SK-N-MC (cell line): ENCODE measurements at regions not wholly inside any gene's neighbourhood (a gene's known extent, or its start where the extent isn't known, plus 50 kb on each side); places are given as distances from the start of the nearest gene placed in this dataset.

ENCODE experiments used
- DNase-seq: peaks from one replicate; pipeline ENCODE4 v3.0.0-alpha.2; 2011; ENCODE audit warnings: low read depth, low spot score
- H3K27ac ChIP-seq: fragments of 200-600 bp; sonication (generic); 2 replicates; pipeline ENCODE4 v1.5.1; 2016; ENCODE audit warnings: mixed run types
- H3K36me3 ChIP-seq: fragments of 200-600 bp; sonication (generic); 2 replicates; pipeline ENCODE4 v1.6.1; 2017; ENCODE audit warnings: antibody characterized with exemption, low read length, mixed read lengths; ENCODE audit not compliant: insufficient read depth
- H3K4me3 ChIP-seq: fragments of 200-600 bp; sonication (generic); 2 replicates; pipeline ENCODE4 v1.5.1; 2016
- H3K9ac ChIP-seq: fragments of 200-600 bp; sonication (generic); 2 replicates; pipeline ENCODE4 v1.8.0; 2017; ENCODE audit warnings: mixed run types, mixed read lengths; ENCODE audit not compliant: insufficient read length
- H3K9me3 ChIP-seq: fragments of 200-600 bp; sonication (generic); 2 replicates; pipeline ENCODE4 v1.6.1; 2017; ENCODE audit warnings: low read depth, mild to moderate bottlenecking, antibody characterized with exemption, low read length, moderate library complexity, mixed read lengths
- EZH2 ChIP-seq: fragments of 200-600 bp; sonication (generic); IDR thresholded peaks from one replicate; pipeline ENCODE4 v1.6.1; 2017; ENCODE audit warnings: antibody characterized with exemption
- FOXP2 ChIP-seq: optimal IDR thresholded peaks from 2 replicates; pipeline ENCODE3; 2011; ENCODE audit warnings: mild to moderate bottlenecking, moderate library complexity; ENCODE audit not compliant: insufficient read depth; ENCODE audit errors: extremely low read length, control extremely low read depth
- POLR2AphosphoS5 ChIP-seq: IDR thresholded peaks from 2 replicates; pipeline ENCODE4 v1.6.1; 2012; ENCODE audit warnings: mild to moderate bottlenecking, low read depth, low read length, borderline replicate concordance

GRCh38 chr7:24419077-24419476 is 135.1 kb downstream of the NPY start:
- no peak for DNase-seq
- H3K27ac ChIP-seq, result no peak overlapping the region
- H3K9me3 ChIP-seq, result no peaks in the 10 kb centered on the region
- no peaks in the 10 kb centered on the region for H3K36me3 ChIP-seq
- H3K9ac ChIP-seq, result no peak overlapping the region
- H3K4me3 ChIP-seq, result no peak overlapping the region
- TF ChIP-seq EZH2 (no peak), POLR2AphosphoS5 (no peak), FOXP2 (no peak)

- DNase-seq, result no peak
- H3K9ac ChIP-seq, result no peak overlapping the region
- H3K27ac ChIP-seq, result no peak overlapping the region
- H3K36me3 ChIP-seq, result no peaks in the 10 kb centered on the region
- TF ChIP-seq EZH2, result no peak
- no peak for TF ChIP-seq POLR2AphosphoS5
- no peak for TF ChIP-seq FOXP2
- no peaks in the 10 kb centered on the region for H3K9me3 ChIP-seq
- no peak overlapping the region for H3K4me3 ChIP-seq
Observed at GRCh38 chr7:24419511-24419910, 135.5 kb downstream of the NPY start.

DNA sequence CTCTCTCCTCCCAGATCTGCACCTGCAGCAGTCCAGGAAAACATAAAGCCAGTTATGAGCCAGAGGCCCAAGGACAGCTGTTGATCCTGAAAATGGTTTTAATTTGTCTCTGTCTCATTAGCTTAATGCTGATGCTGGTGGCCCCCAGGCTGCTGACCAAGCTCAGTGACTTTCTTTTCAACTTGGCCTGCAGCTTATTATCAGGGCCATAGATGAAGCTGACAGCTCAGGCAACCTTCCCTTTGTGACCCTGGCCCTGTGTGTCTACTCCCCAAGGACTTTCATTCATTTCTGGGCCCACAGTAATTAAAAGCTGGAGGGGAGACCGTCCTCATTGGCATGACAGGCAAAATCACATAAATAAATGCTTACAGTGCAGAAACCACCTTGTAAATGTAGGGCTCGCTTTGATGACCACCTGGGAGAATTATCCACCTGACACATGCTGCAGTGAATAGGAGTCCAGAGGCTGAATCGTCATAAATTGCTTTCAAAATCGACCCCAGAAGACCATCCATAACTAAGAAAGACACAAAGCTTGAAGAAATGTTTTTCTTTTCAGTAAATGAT is 138.5 kb downstream of the NPY start:
- no peak for DNase-seq
- Histone ChIP-seq H3K9me3 (no peaks in the 10 kb centered on the region), H3K4me3 (no peak overlapping the region), H3K36me3 (no peaks in the 10 kb centered on the region), H3K27ac (no peak overlapping the region), H3K9ac (no peak overlapping the region)
- TF ChIP-seq FOXP2, result no peak
- no peak for TF ChIP-seq POLR2AphosphoS5
- no peak for TF ChIP-seq EZH2

DNA sequence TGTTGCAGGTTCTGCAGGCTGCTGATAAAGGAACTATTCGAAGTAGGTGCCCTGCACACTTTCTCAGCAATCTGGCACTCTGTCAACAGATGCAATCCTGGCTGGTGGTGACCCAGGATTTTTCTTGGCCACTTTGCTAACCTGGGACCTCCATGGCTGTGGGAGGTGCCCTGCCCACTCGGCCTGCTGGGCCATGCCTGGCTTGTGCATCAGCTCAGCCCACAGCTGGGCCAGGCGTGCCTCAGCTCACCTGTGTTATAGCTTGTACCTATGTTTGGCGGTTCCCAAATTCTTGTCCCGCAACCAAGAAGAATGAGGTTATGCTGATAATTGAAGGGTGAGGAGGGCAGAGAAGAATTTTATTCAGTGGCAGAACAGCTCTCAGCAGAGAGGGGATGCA is 141.7 kb downstream of the NPY start:
- no peaks in the 10 kb centered on the region for H3K36me3 ChIP-seq
- no peak for TF ChIP-seq POLR2AphosphoS5
- no peak for TF ChIP-seq EZH2
- TF ChIP-seq FOXP2, result no peak
- no peak overlapping the region for H3K4me3 ChIP-seq
- no peak overlapping the region for H3K27ac ChIP-seq
- no peak for DNase-seq
- H3K9ac ChIP-seq, result no peak overlapping the region
- no peaks in the 10 kb centered on the region for H3K9me3 ChIP-seq

- Histone ChIP-seq H3K9ac (no peak overlapping the region), H3K9me3 (no peaks in the 10 kb centered on the region), H3K4me3 (no peak overlapping the region), H3K27ac (no peak overlapping the region), H3K36me3 (no peaks in the 10 kb centered on the region)
- no peak for DNase-seq
- TF ChIP-seq EZH2 (no peak), POLR2AphosphoS5 (no peak), FOXP2 (no peak)
Observed at GRCh38 chr7:24427048-24427447, 143.1 kb downstream of the NPY start.

GRCh38 chr7:24428676-24429075 is 144.6 kb upstream of the PALS2 start:
- no peaks in the 10 kb centered on the region for H3K36me3 ChIP-seq

GRCh38 chr7:24432677-24433076 is 140.6 kb upstream of the PALS2 start:
- no peak for DNase-seq
- H3K4me3 ChIP-seq, result no peak overlapping the region
- TF ChIP-seq POLR2AphosphoS5 (no peak), EZH2 (no peak), FOXP2 (no peak)
- no peak overlapping the region for H3K9ac ChIP-seq
- H3K27ac ChIP-seq, result no peak overlapping the region
- no peaks in the 10 kb centered on the region for H3K9me3 ChIP-seq
- H3K36me3 ChIP-seq, result no peaks in the 10 kb centered on the region

More at GRCh38 chr7:24428676-24429075, 144.6 kb upstream of the PALS2 start:
- Histone ChIP-seq H3K9me3 (no peaks in the 10 kb centered on the region), H3K27ac (no peak overlapping the region), H3K4me3 (no peak overlapping the region), H3K9ac (no peak overlapping the region)
- no peak for TF ChIP-seq EZH2
- no peak for TF ChIP-seq FOXP2
- TF ChIP-seq POLR2AphosphoS5, result no peak
- DNase-seq, result no peak

GRCh38 chr7:24434972-24435371 is 138.3 kb upstream of the PALS2 start:
- TF ChIP-seq FOXP2 (no peak), POLR2AphosphoS5 (no peak), EZH2 (no peak)
- H3K4me3 ChIP-seq, result no peak overlapping the region
- no peaks in the 10 kb centered on the region for H3K36me3 ChIP-seq
- no peak for DNase-seq
- H3K9me3 ChIP-seq, result no peaks in the 10 kb centered on the region
- no peak overlapping the region for H3K9ac ChIP-seq
- H3K27ac ChIP-seq, result no peak overlapping the region

- H3K9ac ChIP-seq, result no peak overlapping the region
- DNase-seq, result no peak
- H3K27ac ChIP-seq, result no peak overlapping the region
- no peaks in the 10 kb centered on the region for H3K36me3 ChIP-seq
- H3K9me3 ChIP-seq, result no peaks in the 10 kb centered on the region
- H3K4me3 ChIP-seq, result no peak overlapping the region
- no peak for TF ChIP-seq FOXP2
- TF ChIP-seq POLR2AphosphoS5, result no peak
- no peak for TF ChIP-seq EZH2
Observed at GRCh38 chr7:24436131-24436920, 136.9 kb upstream of the PALS2 start.
